CD14-positive monocyte (primary cell): ENCODE measurements at regions not wholly inside any gene's neighbourhood (a gene's known extent, or its start where the extent isn't known, plus 50 kb on each side); places are given as distances from the start of the nearest gene placed in this dataset.

ENCODE experiments used
- DNase-seq, 3 donors: peaks; one replicate each; pipeline ENCODE4 v3.0.0-alpha.2; 2011 to 2022
- H2AFZ ChIP-seq: 2 replicates; pipeline ENCODE4 v1.6.0; 2012; ENCODE audit warnings: mild to moderate bottlenecking, low read depth, low read length, inconsistent platforms; ENCODE audit not compliant: insufficient read depth, poor library complexity, severe bottlenecking
- H3K27ac ChIP-seq, 2 donors: 1 replicate in 1 of 2; 2 replicates in 1 of 2; pipeline ENCODE4 v1.5.1; 2012 to 2013; ENCODE audit warnings: low read length in 2 of 2, control low read depth in 1 of 2, inconsistent platforms in 1 of 2, low read depth in 1 of 2, mild to moderate bottlenecking in 1 of 2
- H3K27me3 ChIP-seq, 2 donors: one replicate each; pipeline versions ENCODE4 v1.6.0 to v1.6.1; 2011 to 2013; ENCODE audit warnings: low read length in 2 of 2; ENCODE audit not compliant: control insufficient read depth in 2 of 2, insufficient read depth in 2 of 2
- H3K36me3 ChIP-seq, 2 donors: replicated peaks in 1 of 2; 1 replicate in 1 of 2; 2 replicates in 1 of 2; pipeline versions ENCODE4 v1.5.1 to v1.6.1; 2012 to 2013; ENCODE audit warnings: low read length in 2 of 2, control low read depth in 1 of 2, inconsistent platforms in 1 of 2, mild to moderate bottlenecking in 1 of 2; ENCODE audit not compliant: insufficient read depth in 2 of 2, control insufficient read depth in 1 of 2
- H3K4me1 ChIP-seq, 2 donors: 1 replicate in 1 of 2; 2 replicates in 1 of 2; pipeline versions ENCODE4 v1.5.1 to v1.6.1; 2012 to 2013; ENCODE audit warnings: low read length in 2 of 2, control low read depth in 1 of 2, inconsistent platforms in 1 of 2, mild to moderate bottlenecking in 1 of 2, moderate library complexity in 1 of 2; ENCODE audit not compliant: insufficient read depth in 2 of 2, control insufficient read depth in 1 of 2
- H3K4me2 ChIP-seq: replicated peaks from 2 replicates; pipeline ENCODE3; 2012; ENCODE audit warnings: low read length, moderate library complexity, mild to moderate bottlenecking; ENCODE audit not compliant: poor library complexity, severe bottlenecking; ENCODE audit errors: extremely low read depth
- H3K4me3 ChIP-seq, 3 experiments: fragments of 200-600 bp in 1 of 3; sonication (generic) in 1 of 3; replicated peaks in 1 of 3; 1 replicate in 2 of 3; 2 replicates in 1 of 3; pipeline ENCODE4 v1.5.1; 2011 to 2013; ENCODE audit warnings: low read length in 3 of 3, mild to moderate bottlenecking in 3 of 3, control low read depth in 2 of 3, low read depth in 2 of 3, inconsistent platforms in 1 of 3, moderate library complexity in 1 of 3
- H3K79me2 ChIP-seq: 2 replicates; pipeline ENCODE4 v1.6.0; 2012; ENCODE audit warnings: mild to moderate bottlenecking, control low read depth, inconsistent platforms, low read length, moderate library complexity; ENCODE audit not compliant: insufficient read depth
- H3K9ac ChIP-seq: 2 replicates; pipeline ENCODE4 v1.6.0; 2017; ENCODE audit warnings: low read length, mild to moderate bottlenecking; ENCODE audit not compliant: insufficient read depth, poor library complexity, severe bottlenecking
- H3K9me3 ChIP-seq, 2 donors: replicated peaks in 1 of 2; 1 replicate in 1 of 2; 2 replicates in 1 of 2; pipeline versions ENCODE4 v1.5.1 to v1.6.1; 2012 to 2013; ENCODE audit warnings: low read length in 2 of 2, control low read depth in 1 of 2; ENCODE audit not compliant: control insufficient read depth in 1 of 2, insufficient read depth in 1 of 2
- H4K20me1 ChIP-seq: 2 replicates; pipeline ENCODE4 v1.6.0; 2012; ENCODE audit warnings: mild to moderate bottlenecking, low read length, control low read depth, moderate library complexity; ENCODE audit not compliant: insufficient read depth
- H3K27ac Mint-ChIP-seq, 7 donors: one replicate each; pipeline ENCODE4 v1.8.0; 2020; ENCODE audit warnings: mild to moderate bottlenecking in 7 of 7, mixed read lengths in 7 of 7, moderate library complexity in 6 of 7, inconsistent platforms in 2 of 7
- H3K27me3 Mint-ChIP-seq, 3 donors: one replicate each; pipeline ENCODE4 v1.8.0; 2021 to 2022; ENCODE audit warnings: low read depth in 3 of 3, mild to moderate bottlenecking in 3 of 3, mixed read lengths in 3 of 3, moderate library complexity in 3 of 3, inconsistent platforms in 1 of 3
- H3K36me3 Mint-ChIP-seq, 2 donors: one replicate each; pipeline ENCODE4 v1.8.0; 2020; ENCODE audit warnings: mixed read lengths in 2 of 2, inconsistent platforms in 1 of 2, mild to moderate bottlenecking in 1 of 2
- H3K4me1 Mint-ChIP-seq: one replicate; pipeline ENCODE4 v1.8.0; 2020; ENCODE audit warnings: mild to moderate bottlenecking, mixed read lengths
- H3K4me3 Mint-ChIP-seq, 2 donors: one replicate each; pipeline ENCODE4 v1.8.0; 2020; ENCODE audit warnings: mild to moderate bottlenecking in 2 of 2, mixed read lengths in 2 of 2, moderate library complexity in 1 of 2
- H3K9me3 Mint-ChIP-seq, 7 donors: one replicate each; pipeline ENCODE4 v1.8.0; 2020 to 2022; ENCODE audit warnings: mixed read lengths in 7 of 7, mild to moderate bottlenecking in 6 of 7, moderate library complexity in 6 of 7, inconsistent platforms in 2 of 7
- WGBS: methylation state at CpG from one replicate; pipeline ENCODE4 v1.1.5; 2013; ENCODE audit warnings: missing lambda C conversion rate; ENCODE audit not compliant: insufficient coverage; 5-methylcytosine and 5-hydroxymethylcytosine counted together
- intact Hi-C, 2 donors: fragments of 100-400 bp; cut with micrococcal nuclease; formaldehyde crosslinking; loops; one replicate each; pipeline versions ENCODE4 v1.15.0 to v1.15.1; 2023
- TF ChIP-seq, protein P1 (sequence below): fragments of 200-600 bp; IDR thresholded peaks from one replicate; pipeline ENCODE4 v1.8.0; 2022; ENCODE audit warnings: antibody characterized with exemption, mild to moderate bottlenecking

DNA sequence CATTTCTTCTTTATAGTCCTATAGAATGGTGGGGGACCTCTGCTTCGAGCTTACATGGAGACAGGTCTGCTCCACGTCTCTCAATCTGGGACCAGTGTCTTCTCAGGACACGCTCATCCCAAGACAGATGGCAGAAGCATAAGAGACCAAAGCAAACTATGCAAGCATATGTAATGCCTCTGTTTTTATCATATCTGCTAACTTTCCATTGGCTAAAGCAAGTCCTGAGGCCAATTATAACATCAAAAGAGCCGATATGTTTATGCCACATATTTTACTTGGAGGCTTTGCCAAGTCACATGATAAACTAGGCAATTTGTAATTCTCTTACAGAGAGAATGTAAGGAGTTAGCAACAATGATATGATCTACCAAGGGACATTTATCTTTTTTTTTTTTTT lies 102.6 kb upstream of the NRBF2 start:
- 100% methylated on average over 2 of the region's 4 CpGs for WGBS
- Mint-ChIP-seq H3K4me1 (peaks cover 8% of the 10 kb centered on the region), H3K36me3 (no peaks in the 10 kb centered on the region), H3K4me3 (no peak overlapping the region), H3K27ac (no peak overlapping the region), H3K9me3 (peaks cover 3 to 24% (median 16%) of the 10 kb centered on the region in 7 donors), H3K27me3 (peaks cover 2 to 6% (median 3%) of the 10 kb centered on the region in 3 donors)
- H3K9ac ChIP-seq = no peak overlapping the region
- H3K27ac ChIP-seq = no peak overlapping the region
- H3K27me3 ChIP-seq = no peaks in the 10 kb centered on the region
- no peaks in the 10 kb centered on the region for H3K36me3 ChIP-seq
- no peak overlapping the region for H3K4me2 ChIP-seq
- no peaks in the 10 kb centered on the region for H3K4me1 ChIP-seq
- H3K4me3 ChIP-seq = no peak overlapping the region
- intact Hi-C loops = no loop called here
- H4K20me1 ChIP-seq = no peaks in the 10 kb centered on the region
- DNase-seq = no peak
- no peak overlapping the region for H2AFZ ChIP-seq
- TF ChIP-seq, protein P1, sequence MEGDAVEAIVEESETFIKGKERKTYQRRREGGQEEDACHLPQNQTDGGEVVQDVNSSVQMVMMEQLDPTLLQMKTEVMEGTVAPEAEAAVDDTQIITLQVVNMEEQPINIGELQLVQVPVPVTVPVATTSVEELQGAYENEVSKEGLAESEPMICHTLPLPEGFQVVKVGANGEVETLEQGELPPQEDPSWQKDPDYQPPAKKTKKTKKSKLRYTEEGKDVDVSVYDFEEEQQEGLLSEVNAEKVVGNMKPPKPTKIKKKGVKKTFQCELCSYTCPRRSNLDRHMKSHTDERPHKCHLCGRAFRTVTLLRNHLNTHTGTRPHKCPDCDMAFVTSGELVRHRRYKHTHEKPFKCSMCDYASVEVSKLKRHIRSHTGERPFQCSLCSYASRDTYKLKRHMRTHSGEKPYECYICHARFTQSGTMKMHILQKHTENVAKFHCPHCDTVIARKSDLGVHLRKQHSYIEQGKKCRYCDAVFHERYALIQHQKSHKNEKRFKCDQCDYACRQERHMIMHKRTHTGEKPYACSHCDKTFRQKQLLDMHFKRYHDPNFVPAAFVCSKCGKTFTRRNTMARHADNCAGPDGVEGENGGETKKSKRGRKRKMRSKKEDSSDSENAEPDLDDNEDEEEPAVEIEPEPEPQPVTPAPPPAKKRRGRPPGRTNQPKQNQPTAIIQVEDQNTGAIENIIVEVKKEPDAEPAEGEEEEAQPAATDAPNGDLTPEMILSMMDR = no peak
- peaks cover 0 to 11% of the 10 kb centered on the region in 2 donors for H3K9me3 ChIP-seq
- H3K79me2 ChIP-seq = no peaks in the 10 kb centered on the region

DNA sequence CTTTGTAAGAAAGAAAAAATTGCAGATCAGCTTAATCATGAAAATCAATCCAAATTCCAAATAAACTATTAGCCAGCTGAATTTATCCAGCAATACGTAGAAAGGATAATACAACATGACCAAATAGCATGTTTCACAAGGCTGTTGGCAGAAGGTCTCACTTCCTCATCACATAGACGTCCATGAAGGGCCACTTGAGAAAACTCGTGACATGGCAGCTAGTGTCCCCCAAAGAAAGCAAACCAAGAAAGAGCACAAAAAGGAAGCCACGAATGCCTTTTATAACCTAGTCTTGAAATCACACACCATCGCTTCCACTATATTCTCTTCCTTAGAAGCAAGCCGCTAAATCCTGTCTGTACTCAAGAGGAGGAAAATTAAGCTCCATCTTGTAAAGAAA lies 105.6 kb upstream of the NRBF2 start:
- H3K27me3 Mint-ChIP-seq = peaks cover 2 to 4% (median 3%) of the 10 kb centered on the region in 3 donors
- peak overlapping the region in 1 of 7 donors; percentile 7 for H3K27ac Mint-ChIP-seq
- Histone ChIP-seq H3K9ac (no peak overlapping the region), H3K9me3 (no peaks in the 10 kb centered on the region), H4K20me1 (no peaks in the 10 kb centered on the region), H3K79me2 (no peaks in the 10 kb centered on the region), H3K36me3 (no peaks in the 10 kb centered on the region), H3K27ac (no peak overlapping the region), H3K4me2 (no peak overlapping the region), H3K4me1 (no peaks in the 10 kb centered on the region), H3K27me3 (no peaks in the 10 kb centered on the region), H2AFZ (no peak overlapping the region), H3K4me3 (no peak overlapping the region)
- H3K9me3 Mint-ChIP-seq = peaks cover 0 to 8% (median 4%) of the 10 kb centered on the region in 7 donors
- H3K4me3 Mint-ChIP-seq = no peak overlapping the region
- H3K4me1 Mint-ChIP-seq = peaks cover 8% of the 10 kb centered on the region
- peak; percentile 21 to 44 (median 26) for DNase-seq
- no peaks in the 10 kb centered on the region for H3K36me3 Mint-ChIP-seq
- WGBS = 14% methylated on average over 2 of the region's 6 CpGs
- intact Hi-C loops = no loop called here
- TF ChIP-seq, protein P1 = no peak
